ES-I3 (cell line): ENCODE measurements at regions not wholly inside any gene's neighbourhood (a gene's known extent, or its start where the extent isn't known, plus 50 kb on each side); places are given as distances from the start of the nearest gene placed in this dataset.

Experiments
- H3K36me3 ChIP-seq: 2 replicates; pipeline ENCODE4 v1.6.1; 2013; ENCODE audit warnings: mild to moderate bottlenecking, low read length, control low read depth, moderate library complexity; ENCODE audit not compliant: insufficient read depth
- H3K4me1 ChIP-seq: 2 replicates; pipeline ENCODE4 v1.6.1; 2013; ENCODE audit warnings: mild to moderate bottlenecking, control low read depth, low read length; ENCODE audit not compliant: insufficient read depth
- H3K9ac ChIP-seq: 2 replicates; pipeline ENCODE4 v1.6.1; 2013; ENCODE audit warnings: low read depth, mild to moderate bottlenecking, low read length, moderate library complexity
- H3K9me3 ChIP-seq: 2 replicates; pipeline ENCODE4 v1.6.1; 2013; ENCODE audit warnings: mild to moderate bottlenecking, low read length, moderate library complexity; ENCODE audit not compliant: control insufficient read depth, insufficient read depth

DNA sequence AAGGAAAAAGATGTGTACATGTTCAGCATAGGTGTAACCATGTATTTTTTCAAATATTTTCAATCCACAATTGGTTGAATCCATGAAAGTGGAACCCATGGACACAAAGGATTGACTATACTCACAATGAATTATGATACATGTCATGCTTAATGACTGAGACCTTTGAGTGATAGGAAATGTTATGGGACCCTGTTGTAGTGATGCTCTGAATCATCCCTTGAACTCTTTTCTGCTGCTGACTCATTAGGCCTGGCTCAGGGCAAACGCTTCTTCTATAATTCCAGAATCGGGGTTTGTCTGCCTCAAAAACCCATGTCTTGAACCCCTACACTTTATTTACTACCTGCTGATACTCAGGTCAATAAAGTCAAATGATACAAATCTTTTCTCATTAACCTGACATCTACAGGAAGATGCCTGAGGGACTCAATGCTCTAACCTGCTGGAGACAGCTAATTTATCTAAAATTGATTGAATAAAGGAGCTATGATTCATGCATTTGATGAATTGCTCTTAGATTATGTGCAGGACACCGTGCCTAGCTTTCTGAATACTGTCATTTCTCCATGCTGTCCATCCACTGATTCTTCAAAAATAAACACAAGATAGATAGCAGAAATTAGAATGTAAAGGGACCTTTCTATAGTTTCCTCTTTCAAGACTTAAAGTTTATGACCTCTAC lies 260.1 kb downstream of the PRELID2 start:
- Histone ChIP-seq H3K9me3 (no peaks in the 10 kb centered on the region), H3K4me1 (no peaks in the 10 kb centered on the region), H3K36me3 (no peaks in the 10 kb centered on the region), H3K9ac (no peak overlapping the region)

DNA sequence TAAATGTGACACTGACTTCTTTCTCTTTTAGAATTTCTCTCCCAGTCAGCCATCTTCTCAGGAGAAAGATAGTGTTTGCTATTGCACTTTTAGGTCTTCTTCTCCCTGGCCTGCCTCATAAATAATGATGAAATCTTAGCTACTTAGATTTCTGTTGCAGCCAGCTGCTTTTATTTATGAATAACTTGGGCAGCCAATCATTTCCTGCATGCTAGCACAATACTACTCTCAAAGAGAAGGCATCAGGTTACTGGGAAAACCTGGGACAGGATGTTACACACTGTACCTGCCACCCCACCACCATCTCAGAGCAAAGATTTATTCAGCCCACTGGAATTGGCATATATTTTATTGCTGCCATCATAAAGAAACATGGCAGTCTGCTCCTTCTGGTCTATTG lies 266.6 kb downstream of the PRELID2 start:
- no peaks in the 10 kb centered on the region for H3K4me1 ChIP-seq
- H3K9ac ChIP-seq = no peak overlapping the region
- H3K9me3 ChIP-seq = no peaks in the 10 kb centered on the region
- H3K36me3 ChIP-seq = no peaks in the 10 kb centered on the region

DNA sequence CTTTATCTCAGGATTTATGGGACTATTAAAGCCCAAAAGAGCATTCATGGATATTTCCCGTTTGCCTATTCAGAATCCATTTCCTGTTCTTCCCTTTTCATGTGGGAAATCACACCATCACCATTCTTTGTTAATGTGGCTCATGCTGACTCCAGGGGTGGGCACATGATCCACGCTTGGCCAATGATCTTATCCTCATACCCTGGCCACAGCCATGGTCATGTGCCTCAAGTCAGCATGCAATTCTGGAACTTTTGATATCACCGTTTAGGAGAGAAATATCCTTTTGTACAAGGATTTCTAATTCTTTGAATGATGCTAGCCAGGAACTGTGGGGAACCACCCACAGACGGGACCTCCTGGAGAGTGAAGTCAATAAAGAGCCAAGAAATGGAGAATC lies 272.2 kb downstream of the PRELID2 start:
- no peaks in the 10 kb centered on the region for H3K4me1 ChIP-seq
- no peaks in the 10 kb centered on the region for H3K36me3 ChIP-seq
- no peaks in the 10 kb centered on the region for H3K9me3 ChIP-seq

DNA sequence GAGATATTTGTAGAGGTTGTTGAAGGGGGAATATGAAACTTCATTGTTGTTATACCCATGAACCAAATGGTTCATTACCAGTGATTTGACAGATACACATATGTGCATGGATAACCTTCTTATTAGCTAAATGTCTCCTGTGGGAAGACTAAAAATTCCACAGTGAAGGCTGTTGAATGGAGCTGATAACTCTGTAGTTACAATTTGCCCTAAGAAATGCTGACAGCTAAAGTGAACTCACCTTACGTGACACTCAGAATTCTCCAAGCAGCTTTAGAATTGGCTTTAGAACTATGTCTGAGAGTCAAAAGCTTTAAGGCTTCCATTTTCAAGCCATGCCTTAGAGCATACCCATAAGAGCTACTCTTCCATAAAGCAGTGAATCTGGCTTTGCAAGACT lies 276.9 kb downstream of the PRELID2 start:
- Histone ChIP-seq H3K9ac (no peak overlapping the region), H3K9me3 (no peaks in the 10 kb centered on the region), H3K4me1 (no peaks in the 10 kb centered on the region), H3K36me3 (no peaks in the 10 kb centered on the region)

More for the DNA sequence above, 272.2 kb downstream of the PRELID2 start:
- H3K9ac ChIP-seq = no peak overlapping the region

DNA sequence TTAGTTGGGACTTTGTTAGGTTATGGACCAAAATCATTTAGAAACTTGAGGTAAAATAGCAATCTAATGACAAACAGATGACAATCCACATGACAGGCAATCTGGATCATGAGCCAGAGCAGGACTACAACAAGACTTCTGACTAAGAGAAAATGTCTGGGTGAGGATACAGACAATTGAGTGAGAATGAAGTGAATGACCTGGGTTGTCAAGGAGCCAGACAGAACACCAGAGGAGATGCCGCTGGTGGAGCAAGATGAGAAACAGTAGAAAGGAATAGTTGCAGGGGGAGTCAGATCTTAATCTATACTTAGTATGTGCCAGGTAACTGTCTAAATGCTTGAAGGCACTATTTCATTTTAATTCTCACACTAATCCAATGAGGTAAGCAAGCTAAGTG lies 277.8 kb downstream of the PRELID2 start:
- H3K9me3 ChIP-seq = no peaks in the 10 kb centered on the region
- H3K4me1 ChIP-seq = no peaks in the 10 kb centered on the region
- H3K9ac ChIP-seq = no peak overlapping the region
- H3K36me3 ChIP-seq = no peaks in the 10 kb centered on the region

DNA sequence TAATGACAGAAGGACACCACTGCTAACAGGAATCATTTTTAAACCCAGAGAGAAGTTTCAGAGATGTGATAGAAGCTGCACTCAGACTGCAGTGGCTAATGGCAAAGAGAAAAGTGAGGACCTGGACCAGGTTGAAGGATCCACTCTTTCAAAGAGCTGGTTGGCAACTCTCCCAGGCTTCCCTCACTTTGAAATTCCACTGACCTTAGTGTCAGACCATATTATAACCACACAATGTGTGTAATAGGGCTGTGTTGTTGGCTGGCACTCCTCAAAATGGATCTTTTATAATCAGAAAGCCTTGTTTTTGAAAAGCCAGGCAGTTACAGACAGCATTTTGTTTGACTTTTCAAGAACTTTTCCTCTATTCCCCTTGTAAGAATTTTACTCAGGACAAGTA lies 280.7 kb downstream of the PRELID2 start:
- no peaks in the 10 kb centered on the region for H3K4me1 ChIP-seq
- no peak overlapping the region for H3K9ac ChIP-seq
- no peaks in the 10 kb centered on the region for H3K36me3 ChIP-seq
- H3K9me3 ChIP-seq = no peaks in the 10 kb centered on the region

DNA sequence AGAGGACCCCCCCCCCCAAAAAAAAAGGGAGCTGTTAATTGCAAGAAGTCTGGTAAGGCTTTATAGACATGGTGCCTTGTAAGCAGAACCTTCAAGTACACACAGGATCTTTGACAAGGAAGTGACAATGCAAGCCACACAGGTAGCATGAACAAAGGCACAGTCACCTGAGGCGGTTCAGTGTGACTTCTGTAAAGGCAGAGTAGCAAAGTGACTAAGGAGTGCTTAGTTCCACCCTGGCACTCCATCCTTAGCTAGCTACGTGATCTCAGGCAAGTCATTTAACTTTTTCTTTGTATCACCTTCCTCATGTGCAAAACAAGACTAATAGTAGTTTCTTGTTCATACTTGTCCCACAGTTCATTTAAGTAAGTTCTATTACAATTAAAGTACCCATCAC lies 282.0 kb downstream of the PRELID2 start:
- no peaks in the 10 kb centered on the region for H3K9me3 ChIP-seq
- H3K36me3 ChIP-seq = no peaks in the 10 kb centered on the region
- H3K9ac ChIP-seq = no peak overlapping the region
- no peaks in the 10 kb centered on the region for H3K4me1 ChIP-seq

DNA sequence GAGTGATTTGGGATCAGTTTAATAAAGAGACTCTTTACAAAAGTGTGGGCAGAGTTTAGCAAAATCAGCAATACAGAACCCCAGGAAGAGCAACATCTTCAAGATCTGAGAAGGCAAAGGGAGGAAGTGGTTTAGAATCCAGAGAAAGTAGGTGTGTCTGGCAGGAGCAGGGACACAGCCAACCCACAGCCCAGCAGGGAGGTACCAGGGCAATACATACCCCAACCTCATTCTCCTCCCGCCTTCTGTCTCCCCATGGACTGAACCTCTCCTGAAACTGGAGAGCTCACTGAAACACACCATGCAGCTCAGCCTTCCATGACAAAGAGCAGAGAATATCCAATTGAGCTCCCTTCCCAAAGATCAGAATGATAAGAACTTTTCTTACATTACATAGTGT lies 283.4 kb downstream of the PRELID2 start:
- no peaks in the 10 kb centered on the region for H3K4me1 ChIP-seq
- no peaks in the 10 kb centered on the region for H3K36me3 ChIP-seq
- H3K9ac ChIP-seq = no peak overlapping the region
- no peaks in the 10 kb centered on the region for H3K9me3 ChIP-seq

DNA sequence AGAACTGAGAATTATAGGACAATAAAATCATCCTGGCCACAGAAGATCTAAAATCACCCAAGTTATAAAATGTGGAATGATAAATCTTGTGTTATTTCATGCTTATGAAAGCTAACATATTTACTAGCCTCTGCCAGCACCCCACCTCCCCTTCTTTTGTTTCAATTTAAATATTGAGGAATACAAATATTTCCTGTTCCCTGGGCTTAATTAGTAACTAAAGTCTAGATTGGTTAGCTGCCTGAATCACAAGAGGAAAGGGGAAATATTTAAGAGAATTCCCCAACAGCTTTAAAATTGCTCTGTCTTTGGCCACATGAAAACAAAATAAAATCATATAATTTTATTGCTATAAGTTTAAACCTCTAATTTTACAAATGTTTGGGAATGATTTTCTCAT lies 287.0 kb downstream of the PRELID2 start:
- no peaks in the 10 kb centered on the region for H3K9me3 ChIP-seq
- H3K9ac ChIP-seq = no peak overlapping the region
- no peaks in the 10 kb centered on the region for H3K36me3 ChIP-seq
- no peaks in the 10 kb centered on the region for H3K4me1 ChIP-seq

DNA sequence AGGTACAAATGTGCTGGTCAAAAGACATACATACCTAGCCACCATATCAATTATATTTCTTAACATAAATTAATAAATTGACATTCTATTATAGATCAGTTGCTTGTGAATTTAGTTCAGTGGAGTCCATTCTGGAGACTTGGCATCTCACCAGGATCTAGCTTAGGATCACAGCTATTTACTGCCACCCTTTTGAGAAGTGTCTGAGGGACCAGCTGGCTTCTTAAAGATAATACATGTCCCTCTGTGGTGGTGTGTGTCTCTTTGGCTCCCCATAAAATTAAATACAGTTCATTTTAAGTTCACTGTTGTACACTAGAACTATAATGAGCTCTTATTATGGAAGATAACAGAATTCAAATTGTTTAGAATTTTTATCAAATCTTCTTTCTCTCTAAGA lies 290.7 kb downstream of the PRELID2 start:
- H3K4me1 ChIP-seq = no peaks in the 10 kb centered on the region
- no peaks in the 10 kb centered on the region for H3K36me3 ChIP-seq
- H3K9me3 ChIP-seq = no peaks in the 10 kb centered on the region
- H3K9ac ChIP-seq = no peak overlapping the region

DNA sequence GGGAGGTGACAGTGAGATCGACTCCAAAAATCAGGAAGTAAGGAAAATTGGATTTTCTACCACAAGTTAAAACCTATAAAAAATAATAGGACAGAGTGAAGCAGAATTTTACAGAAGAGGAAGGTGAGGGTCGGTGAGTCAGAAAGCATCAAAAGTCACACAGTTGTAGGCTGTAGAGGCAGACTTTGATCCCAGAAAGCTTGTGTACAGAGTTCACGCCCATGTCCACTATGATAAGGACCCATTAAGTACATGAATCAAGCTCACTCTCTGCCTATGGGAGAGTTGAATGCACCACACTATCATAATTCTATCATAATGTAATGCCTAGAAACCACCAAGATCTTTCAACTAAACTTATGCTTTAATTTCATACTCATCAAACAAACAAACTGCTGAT lies 291.2 kb downstream of the PRELID2 start:
- no peak overlapping the region for H3K9ac ChIP-seq

DNA sequence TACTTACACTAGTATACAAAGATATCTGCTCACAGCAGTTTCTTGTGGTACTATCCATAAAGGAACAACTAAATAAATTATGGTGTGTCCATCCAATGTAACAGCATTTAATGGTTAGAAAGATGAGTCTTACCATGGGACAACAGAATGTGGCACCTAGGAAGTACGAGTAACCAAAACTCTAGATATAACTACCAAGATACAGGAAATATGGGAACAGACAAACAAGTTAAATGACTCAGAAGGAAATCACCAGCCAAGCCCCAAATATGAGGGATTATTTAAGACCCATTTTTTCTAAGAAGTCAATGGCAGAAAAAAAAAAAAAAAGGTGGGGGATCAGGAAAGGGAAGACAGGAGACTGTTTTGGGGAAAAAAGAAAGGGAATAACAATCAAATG lies 294.8 kb downstream of the PRELID2 start:
- Histone ChIP-seq H3K4me1 (no peaks in the 10 kb centered on the region), H3K9me3 (no peaks in the 10 kb centered on the region), H3K36me3 (no peaks in the 10 kb centered on the region), H3K9ac (no peak overlapping the region)

More for the DNA sequence above, 291.2 kb downstream of the PRELID2 start:
- no peaks in the 10 kb centered on the region for H3K9me3 ChIP-seq
- no peaks in the 10 kb centered on the region for H3K4me1 ChIP-seq
- H3K36me3 ChIP-seq = no peaks in the 10 kb centered on the region

DNA sequence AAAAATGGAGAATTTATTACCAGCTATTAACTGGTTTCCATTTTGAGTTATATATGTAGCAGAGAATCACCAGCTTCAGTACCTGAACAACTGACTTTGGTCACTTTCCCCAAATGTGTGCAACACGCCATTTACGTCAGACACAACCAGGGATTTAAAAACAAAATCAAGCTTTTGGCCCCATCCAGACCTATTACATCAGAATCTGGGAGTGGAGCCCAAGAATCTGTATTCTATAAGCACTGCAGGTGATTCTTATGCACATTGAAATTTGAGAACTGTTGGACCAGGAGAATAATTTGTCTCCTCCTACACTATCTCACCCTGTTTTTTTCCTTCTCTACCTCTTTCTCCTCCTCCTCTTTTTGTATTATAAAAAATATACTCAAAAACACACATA lies 295.9 kb downstream of the PRELID2 start:
- Histone ChIP-seq H3K4me1 (no peaks in the 10 kb centered on the region), H3K9me3 (no peaks in the 10 kb centered on the region), H3K36me3 (no peaks in the 10 kb centered on the region), H3K9ac (no peak overlapping the region)

DNA sequence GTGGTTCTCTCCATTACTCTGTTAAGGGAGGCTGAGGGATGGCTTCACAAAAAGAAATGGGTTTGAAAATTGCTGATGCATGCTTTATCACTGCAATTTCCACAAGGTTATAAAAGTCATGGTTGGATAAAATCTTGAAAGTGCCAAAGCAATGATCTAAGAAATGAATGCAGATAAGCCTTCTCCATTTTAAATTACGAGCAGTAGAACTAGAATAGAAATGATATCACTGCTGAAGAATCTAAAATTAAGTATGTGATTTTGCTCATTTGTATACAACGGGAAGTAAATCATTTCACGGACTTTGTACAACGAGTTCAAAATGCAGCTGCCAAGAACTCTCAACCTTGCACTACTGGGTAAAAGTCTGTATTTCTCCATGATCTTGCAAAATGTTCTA lies 299.0 kb downstream of the PRELID2 start:
- H3K36me3 ChIP-seq = no peaks in the 10 kb centered on the region
- no peak overlapping the region for H3K9ac ChIP-seq
- H3K4me1 ChIP-seq = no peaks in the 10 kb centered on the region; the same call in 1 of the 2 replicates
- no peaks in the 10 kb centered on the region for H3K9me3 ChIP-seq

DNA sequence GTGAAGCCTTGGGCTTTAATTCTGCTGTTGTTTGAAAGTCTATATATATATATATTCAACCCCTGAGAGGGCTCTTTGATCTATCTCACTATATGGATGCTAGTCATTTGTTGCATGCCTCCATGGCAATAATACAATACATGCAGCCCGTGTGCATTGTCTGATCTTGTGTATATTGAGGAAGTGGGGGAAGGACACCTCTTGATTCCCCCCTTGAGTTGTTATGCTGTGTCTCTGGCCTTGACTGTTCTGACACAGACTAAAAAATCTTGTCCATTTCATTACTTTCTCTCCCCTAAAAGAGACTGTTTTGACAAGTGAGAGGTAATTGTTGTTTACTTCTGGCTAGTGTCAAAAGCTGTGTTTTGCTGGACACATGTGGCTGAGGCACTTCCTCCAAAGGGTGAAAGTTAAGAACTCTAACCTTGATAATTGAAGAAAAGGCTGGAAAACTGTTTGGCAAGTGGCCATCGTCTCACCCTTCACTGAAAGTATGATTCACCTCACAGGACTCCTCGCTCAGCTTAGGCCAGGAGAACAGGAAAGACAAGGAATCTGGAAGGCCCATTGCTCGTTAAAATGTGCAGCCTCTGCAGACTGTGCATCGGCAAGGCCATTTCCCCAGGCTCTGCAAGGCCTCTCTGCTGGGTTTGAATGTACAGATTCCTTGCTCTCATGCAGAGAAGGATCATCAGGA lies 304.0 kb downstream of the PRELID2 start:
- H3K36me3 ChIP-seq = no peaks in the 10 kb centered on the region
- no peak overlapping the region for H3K9ac ChIP-seq
- H3K9me3 ChIP-seq = no peaks in the 10 kb centered on the region
- H3K4me1 ChIP-seq = no peaks in the 10 kb centered on the region; the same call in 1 of the 2 replicates
